ENCODE measurements at regions not wholly inside any gene's neighbourhood (a gene's known extent, or its start where the extent isn't known, plus 50 kb on each side); places are given as distances from the start of the nearest gene placed in this dataset.

DNA sequence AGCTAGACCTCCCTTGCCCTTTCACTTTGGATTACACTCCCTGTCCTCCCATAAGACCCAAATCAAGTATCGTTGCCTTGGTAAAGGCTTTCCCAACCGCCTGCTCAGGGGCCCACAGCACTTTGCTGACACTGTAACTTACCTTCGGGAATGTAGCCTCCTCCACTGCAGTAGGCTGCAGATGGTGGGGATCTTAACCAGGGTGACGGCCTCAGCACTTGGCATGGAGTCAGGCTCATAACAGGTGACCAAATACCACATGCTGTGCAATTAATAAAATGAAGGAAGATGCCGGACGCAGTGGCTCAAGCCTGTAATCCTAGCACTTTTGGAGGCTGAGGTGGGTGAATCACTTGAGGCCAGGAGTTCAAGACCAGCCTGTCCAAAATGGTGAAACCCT is 88.7 kb upstream of the IRF2BP2 start:
- H3K4me3 ChIP-seq (ENCODE audit: low read length) = no peak overlapping the region
- TF ChIP-seq, protein P1, sequence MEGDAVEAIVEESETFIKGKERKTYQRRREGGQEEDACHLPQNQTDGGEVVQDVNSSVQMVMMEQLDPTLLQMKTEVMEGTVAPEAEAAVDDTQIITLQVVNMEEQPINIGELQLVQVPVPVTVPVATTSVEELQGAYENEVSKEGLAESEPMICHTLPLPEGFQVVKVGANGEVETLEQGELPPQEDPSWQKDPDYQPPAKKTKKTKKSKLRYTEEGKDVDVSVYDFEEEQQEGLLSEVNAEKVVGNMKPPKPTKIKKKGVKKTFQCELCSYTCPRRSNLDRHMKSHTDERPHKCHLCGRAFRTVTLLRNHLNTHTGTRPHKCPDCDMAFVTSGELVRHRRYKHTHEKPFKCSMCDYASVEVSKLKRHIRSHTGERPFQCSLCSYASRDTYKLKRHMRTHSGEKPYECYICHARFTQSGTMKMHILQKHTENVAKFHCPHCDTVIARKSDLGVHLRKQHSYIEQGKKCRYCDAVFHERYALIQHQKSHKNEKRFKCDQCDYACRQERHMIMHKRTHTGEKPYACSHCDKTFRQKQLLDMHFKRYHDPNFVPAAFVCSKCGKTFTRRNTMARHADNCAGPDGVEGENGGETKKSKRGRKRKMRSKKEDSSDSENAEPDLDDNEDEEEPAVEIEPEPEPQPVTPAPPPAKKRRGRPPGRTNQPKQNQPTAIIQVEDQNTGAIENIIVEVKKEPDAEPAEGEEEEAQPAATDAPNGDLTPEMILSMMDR (conservative IDR thresholded peaks at IDR 0.05; ENCODE audit: low read length) = no peak
- DNase-seq (ENCODE audit: low read depth) = no peak

DNA sequence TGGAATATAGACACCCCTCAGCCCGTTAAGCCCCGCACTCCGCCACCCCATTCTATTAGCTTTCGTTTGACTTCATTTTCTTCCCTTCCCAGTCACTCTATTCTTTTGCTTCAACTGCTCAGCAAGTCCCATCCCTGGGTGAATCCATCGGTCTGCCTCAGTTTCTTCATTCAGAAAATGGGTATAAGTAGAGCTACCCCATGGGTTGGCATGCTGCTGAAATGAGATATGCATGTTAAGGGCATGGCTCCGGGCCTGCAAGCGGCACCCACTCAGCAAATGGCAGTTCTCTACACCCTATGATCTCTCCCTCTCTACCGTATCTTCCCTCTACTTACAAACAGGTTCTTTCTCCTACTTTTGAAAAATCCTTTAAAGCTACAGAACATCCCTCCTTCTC is 87.8 kb upstream of the IRF2BP2 start:
- no peak for DNase-seq (ENCODE audit: low read depth)
- no peak overlapping the region for H3K4me3 ChIP-seq (ENCODE audit: low read length)
- TF ChIP-seq, protein P1 (conservative IDR thresholded peaks at IDR 0.05; ENCODE audit: low read length) = no peak

DNA sequence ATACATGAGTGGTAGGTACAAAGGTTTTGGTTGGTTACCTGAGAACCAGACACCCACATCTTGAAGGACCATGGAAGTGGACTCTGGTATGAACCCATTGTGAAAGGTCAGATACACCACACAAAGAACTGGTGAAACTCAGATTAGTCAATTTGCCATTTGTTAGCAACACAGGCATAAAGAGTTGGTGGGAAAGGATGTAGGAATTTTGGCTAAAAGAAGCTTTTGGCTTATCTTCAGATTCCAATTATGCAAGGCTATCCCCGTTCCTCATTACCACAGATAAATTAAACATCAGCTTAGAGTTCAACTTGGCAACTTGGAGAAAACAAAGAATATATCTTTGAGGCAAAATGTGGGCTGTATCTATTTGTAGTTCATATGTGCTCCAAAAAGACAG is 87.0 kb upstream of the IRF2BP2 start:
- DNase-seq (ENCODE audit: low read depth) = peak; percentile 93
- H3K4me3 ChIP-seq (ENCODE audit: low read length) = no peak overlapping the region
- TF ChIP-seq, protein P1 (conservative IDR thresholded peaks at IDR 0.05; ENCODE audit: low read length) = no peak

DNA sequence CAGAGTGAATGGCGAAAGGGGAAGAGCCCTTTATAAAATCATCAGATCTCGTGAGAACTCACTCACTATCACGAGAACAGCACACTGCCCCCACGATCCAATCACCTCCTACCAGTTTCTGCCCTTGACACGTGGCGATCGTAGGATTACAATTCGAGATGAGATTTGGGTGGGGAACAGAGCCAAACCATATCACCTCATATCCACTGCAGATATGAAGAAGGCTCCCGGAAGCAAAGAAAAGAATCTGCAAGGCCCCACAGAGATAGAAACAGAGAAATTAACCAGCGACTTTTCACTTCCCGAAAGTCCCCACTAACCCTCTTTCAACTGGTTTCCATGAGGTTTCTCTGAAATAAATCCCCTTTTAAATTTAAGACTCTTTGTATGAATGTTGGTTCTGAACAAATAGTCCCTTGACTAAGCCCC is 86.2 kb upstream of the IRF2BP2 start:
- H3K4me3 ChIP-seq (ENCODE audit: low read length) = no peak overlapping the region
- no peak for DNase-seq (ENCODE audit: low read depth)
- TF ChIP-seq, protein P1 (conservative IDR thresholded peaks at IDR 0.05; ENCODE audit: low read length) = no peak

DNA sequence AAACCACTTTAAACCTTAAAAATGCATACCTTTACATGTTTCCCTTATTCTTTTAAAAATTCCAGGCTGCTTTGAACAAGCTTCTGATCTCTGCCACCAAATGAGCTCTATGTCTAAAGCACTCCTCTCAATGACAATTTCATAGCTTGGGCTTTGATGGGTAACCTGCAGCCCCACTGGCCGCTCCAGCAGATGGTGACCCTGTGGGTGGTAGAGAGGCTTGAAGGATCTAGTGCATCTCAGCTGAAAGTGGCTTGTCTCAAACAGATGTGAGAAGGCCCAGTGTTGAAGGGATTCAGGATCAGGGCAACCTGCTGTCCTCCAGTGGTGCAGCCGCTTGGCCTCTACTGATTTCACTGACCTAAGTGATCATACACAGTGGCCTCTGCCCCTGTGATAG is 84.7 kb upstream of the IRF2BP2 start:
- H3K4me3 ChIP-seq (ENCODE audit: low read length) = no peak overlapping the region
- DNase-seq (ENCODE audit: low read depth) = no peak
- TF ChIP-seq, protein P1 (conservative IDR thresholded peaks at IDR 0.05; ENCODE audit: low read length) = no peak

DNA sequence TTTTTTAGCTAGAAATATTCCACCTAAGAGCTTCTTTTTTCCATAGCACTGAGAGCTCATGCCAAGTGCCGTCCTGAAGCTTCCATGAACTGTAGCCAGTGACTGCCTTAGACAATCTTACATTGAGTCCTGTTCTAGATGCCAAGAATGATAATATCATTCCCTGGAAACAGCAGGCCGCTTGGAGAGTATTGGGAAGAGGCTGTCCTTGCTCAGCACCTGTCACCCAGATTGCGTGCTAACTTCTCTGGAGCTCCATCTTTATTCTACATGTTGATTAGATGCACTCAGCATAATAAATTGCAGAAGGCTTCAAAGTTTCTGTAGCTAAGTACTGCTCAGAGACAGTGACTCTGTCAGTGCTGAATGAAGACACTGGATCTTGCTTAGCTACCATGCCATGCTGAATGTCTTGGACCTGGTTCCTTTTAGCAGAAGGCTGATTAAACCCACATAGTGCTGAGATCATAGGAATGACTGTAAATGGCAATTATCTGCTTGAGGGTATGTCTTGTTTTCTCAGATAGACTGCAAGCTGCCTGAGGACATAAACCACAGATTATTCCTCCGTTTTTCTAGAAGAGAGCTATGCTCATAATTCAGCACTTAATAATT is 83.1 kb upstream of the IRF2BP2 start:
- TF ChIP-seq, protein P1 (conservative IDR thresholded peaks at IDR 0.05; ENCODE audit: low read length) = no peak
- no peak for DNase-seq (ENCODE audit: low read depth)
- H3K4me3 ChIP-seq (ENCODE audit: low read length) = no peak overlapping the region

DNA sequence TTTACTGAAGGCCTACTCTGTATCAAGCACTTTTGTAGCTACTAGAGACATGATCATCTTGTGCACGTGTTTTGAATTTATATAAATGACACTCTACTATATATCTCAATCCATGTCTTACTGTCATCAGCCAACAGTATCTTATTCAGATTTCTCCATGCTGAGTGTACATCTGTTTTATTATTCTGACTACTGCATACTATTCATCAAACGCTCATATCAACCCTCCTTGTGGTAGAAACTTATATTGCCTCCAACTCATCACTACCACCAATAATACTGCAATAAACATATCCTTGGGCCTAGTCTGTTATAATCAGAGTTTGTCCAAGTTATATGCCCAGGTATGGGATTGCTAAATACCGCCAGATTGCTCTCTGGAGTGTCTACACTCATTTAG is 81.6 kb upstream of the IRF2BP2 start:
- TF ChIP-seq, protein P1 (conservative IDR thresholded peaks at IDR 0.05; ENCODE audit: low read length) = peak; percentile 46
- DNase-seq (ENCODE audit: low read depth) = peak; percentile 43
- H3K4me3 ChIP-seq (ENCODE audit: low read length) = no peak overlapping the region
